SK-N-SH treated with all-trans-retinoic acid at 6 μM for 48 hours (cell line): ENCODE measurements at regions not wholly inside any gene's neighbourhood (a gene's known extent, or its start where the extent isn't known, plus 50 kb on each side); places are given as distances from the start of the nearest gene placed in this dataset.

Experiments
- ATAC-seq: fragments of 200-7000 bp; cut with Tn5 transposase; 3 replicates; pipeline ENCODE4 v1.9.1; 2020; ENCODE audit warnings: mild to moderate bottlenecking, moderate library complexity
- ARNTL ChIP-seq: fragments of 450-650 bp; formaldehyde crosslinking; IDR thresholded peaks from 2 replicates; pipeline ENCODE4 v1.5.0; 2020; ENCODE audit warnings: low read depth, mild to moderate bottlenecking, moderate library complexity, borderline replicate concordance
- BACH2 ChIP-seq: fragments of 250-450 bp; sonication (Bioruptor Pico); IDR thresholded peaks from 2 replicates; pipeline ENCODE4 v1.9.0; 2021; ENCODE audit warnings: mild to moderate bottlenecking, borderline replicate concordance
- CSDC2 ChIP-seq: fragments of 250-450 bp; sonication (Bioruptor Pico); IDR thresholded peaks from 2 replicates; pipeline ENCODE4 v1.5.0; 2020; ENCODE audit warnings: mild to moderate bottlenecking, moderate library complexity
- CSRNP3 ChIP-seq: fragments of 250-450 bp; sonication (Bioruptor Pico); IDR thresholded peaks from 2 replicates; pipeline ENCODE4 v1.5.1; 2021; ENCODE audit warnings: mild to moderate bottlenecking, moderate library complexity
- ESRRG ChIP-seq: fragments of 250-450 bp; sonication (Bioruptor Pico); IDR thresholded peaks from 2 replicates; pipeline ENCODE4 v1.6.1; 2021; ENCODE audit warnings: mild to moderate bottlenecking
- GLIS3 ChIP-seq: fragments of 250-450 bp; sonication (Bioruptor Pico); IDR thresholded peaks from 2 replicates; pipeline ENCODE4 v1.5.0; 2020; ENCODE audit warnings: mild to moderate bottlenecking, moderate library complexity
- OSR1 ChIP-seq: fragments of 250-450 bp; sonication (Bioruptor Pico); IDR thresholded peaks from 2 replicates; pipeline ENCODE4 v1.8.0; 2022; ENCODE audit warnings: moderate library complexity, mild to moderate bottlenecking, inconsistent platforms
- PATZ1 ChIP-seq: fragments of 250-450 bp; sonication (Bioruptor Pico); IDR thresholded peaks from 2 replicates; pipeline ENCODE4 v1.8.0; 2020; ENCODE audit warnings: mild to moderate bottlenecking, moderate library complexity, borderline replicate concordance
- POU6F1 ChIP-seq: fragments of 250-450 bp; sonication (Bioruptor Pico); IDR thresholded peaks from 2 replicates; pipeline ENCODE4 v1.8.0; 2021; ENCODE audit warnings: low read depth, mild to moderate bottlenecking, moderate library complexity, borderline replicate concordance
- PPARA ChIP-seq: fragments of 250-450 bp; sonication (Bioruptor Pico); IDR thresholded peaks from 2 replicates; pipeline ENCODE4 v1.5.0; 2020; ENCODE audit warnings: mild to moderate bottlenecking, borderline replicate concordance
- SNAI2 ChIP-seq: fragments of 250-450 bp; sonication (Bioruptor Pico); IDR thresholded peaks from 2 replicates; pipeline ENCODE4 v1.5.0; 2020; ENCODE audit warnings: mild to moderate bottlenecking, moderate library complexity
- TCF4 ChIP-seq: fragments of 250-450 bp; sonication (Bioruptor Pico); IDR thresholded peaks from 2 replicates; pipeline ENCODE4 v1.8.0; 2021; ENCODE audit warnings: mild to moderate bottlenecking, moderate library complexity, borderline replicate concordance
- TOX ChIP-seq: fragments of 250-450 bp; sonication (Bioruptor Pico); IDR thresholded peaks from 2 replicates; pipeline ENCODE4 v1.8.0; 2021; ENCODE audit warnings: mild to moderate bottlenecking, moderate library complexity, borderline replicate concordance
- TSHZ2 ChIP-seq: fragments of 250-450 bp; sonication (Bioruptor Pico); IDR thresholded peaks from 2 replicates; pipeline ENCODE4 v1.5.0; 2020; ENCODE audit warnings: mild to moderate bottlenecking, moderate library complexity
- ZC3H10 ChIP-seq: fragments of 250-450 bp; sonication (Bioruptor Pico); IDR thresholded peaks from 2 replicates; pipeline ENCODE4 v1.5.1; 2021; ENCODE audit warnings: mild to moderate bottlenecking, moderate library complexity
- ZFP3 ChIP-seq: fragments of 250-450 bp; sonication (Bioruptor Pico); IDR thresholded peaks from 2 replicates; pipeline ENCODE4 v1.5.0; 2020; ENCODE audit warnings: mild to moderate bottlenecking, moderate library complexity
- ZFP30 ChIP-seq: fragments of 450-650 bp; formaldehyde crosslinking; IDR thresholded peaks from 2 replicates; pipeline ENCODE4 v1.5.0; 2022; ENCODE audit warnings: mild to moderate bottlenecking, moderate library complexity
- ZNF565 ChIP-seq: fragments of 450-650 bp; formaldehyde crosslinking; conservative IDR thresholded peaks from 2 replicates; pipeline ENCODE4 v1.5.0; 2020; ENCODE audit warnings: low read depth, mild to moderate bottlenecking, moderate library complexity
- ZNF70 ChIP-seq: fragments of 450-650 bp; formaldehyde crosslinking; IDR thresholded peaks from 2 replicates; pipeline ENCODE4 v1.5.0; 2020; ENCODE audit warnings: mild to moderate bottlenecking, moderate library complexity
- ZNF8 ChIP-seq: fragments of 450-650 bp; formaldehyde crosslinking; IDR thresholded peaks from 2 replicates; pipeline ENCODE4 v1.5.0; 2020; ENCODE audit warnings: mild to moderate bottlenecking, moderate library complexity
- TF ChIP-seq, protein P1 (sequence below): fragments of 250-450 bp; sonication (Bioruptor Pico); IDR thresholded peaks from 2 replicates; pipeline ENCODE4 v1.5.1; 2020; ENCODE audit warnings: low read depth, mild to moderate bottlenecking, moderate library complexity

DNA sequence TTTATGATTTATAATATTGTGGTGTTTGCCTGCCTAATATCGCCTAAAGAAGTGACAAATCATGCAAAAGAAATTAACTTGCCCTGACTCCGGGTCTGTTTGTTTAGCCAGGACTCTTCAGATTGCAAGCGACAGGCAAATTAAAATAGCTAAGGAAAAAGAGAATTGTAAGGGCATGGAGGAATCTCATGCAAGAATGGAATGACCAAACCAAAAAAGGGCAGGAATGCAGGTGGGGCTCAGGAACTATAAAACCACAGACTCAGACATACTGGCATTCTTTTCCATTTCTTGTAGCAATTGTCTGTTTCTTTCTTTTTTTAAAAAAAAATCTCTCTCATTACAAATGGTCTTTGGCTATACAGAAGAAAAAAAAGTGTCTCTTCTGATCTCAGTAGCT is 188.1 kb upstream of the XYLT1 start:
- no peak for TF ChIP-seq ZNF70
- TF ChIP-seq, protein P1, sequence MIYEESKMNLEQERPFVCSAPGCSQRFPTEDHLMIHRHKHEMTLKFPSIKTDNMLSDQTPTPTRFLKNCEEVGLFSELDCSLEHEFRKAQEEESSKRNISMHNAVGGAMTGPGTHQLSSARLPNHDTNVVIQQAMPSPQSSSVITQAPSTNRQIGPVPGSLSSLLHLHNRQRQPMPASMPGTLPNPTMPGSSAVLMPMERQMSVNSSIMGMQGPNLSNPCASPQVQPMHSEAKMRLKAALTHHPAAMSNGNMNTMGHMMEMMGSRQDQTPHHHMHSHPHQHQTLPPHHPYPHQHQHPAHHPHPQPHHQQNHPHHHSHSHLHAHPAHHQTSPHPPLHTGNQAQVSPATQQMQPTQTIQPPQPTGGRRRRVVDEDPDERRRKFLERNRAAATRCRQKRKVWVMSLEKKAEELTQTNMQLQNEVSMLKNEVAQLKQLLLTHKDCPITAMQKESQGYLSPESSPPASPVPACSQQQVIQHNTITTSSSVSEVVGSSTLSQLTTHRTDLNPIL (CRISPR knock-in tag): no peak
- TF ChIP-seq ZFP30 (CRISPR knock-in tag): no peak
- no peak for TF ChIP-seq CSRNP3 (CRISPR knock-in tag)
- TF ChIP-seq, all 23 proteins: peak for 0
- peak; percentile 32; the same call in 2 of the 3 replicates for ATAC-seq

GRCh38 chr16:17657045-17657444 is 186.3 kb upstream of the XYLT1 start:
- TF ChIP-seq PPARA (CRISPR knock-in tag): no peak
- TF ChIP-seq ZC3H10 (CRISPR knock-in tag): no peak
- no peak for TF ChIP-seq ZNF8 (CRISPR knock-in tag)
- ATAC-seq: no peak

DNA sequence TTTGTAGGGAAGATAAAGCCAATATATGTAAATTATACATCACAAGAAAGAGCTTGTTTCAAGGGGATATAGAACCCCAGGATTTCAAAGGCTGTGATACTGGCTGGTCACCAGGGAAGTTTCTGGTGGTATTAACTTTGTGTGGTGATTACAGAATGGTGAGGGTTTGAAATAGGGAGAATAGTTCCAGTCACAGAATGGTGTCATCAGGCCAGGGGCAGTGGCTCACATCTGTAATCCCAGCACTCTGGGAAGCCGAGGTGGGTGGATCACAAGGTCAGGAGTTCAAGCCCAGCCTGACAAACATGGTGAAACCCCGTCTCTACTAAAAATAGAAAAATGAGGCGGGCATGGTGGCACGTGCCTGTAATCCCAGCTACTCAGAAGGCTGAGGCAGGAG is 183.8 kb upstream of the XYLT1 start:
- ATAC-seq: no peak
- TF ChIP-seq POU6F1 (CRISPR knock-in tag) (no peak), GLIS3 (CRISPR knock-in tag) (no peak), ZNF70 (no peak), BACH2 (CRISPR knock-in tag) (no peak), PATZ1 (CRISPR knock-in tag) (no peak), ZNF565 (CRISPR knock-in tag) (no peak), TCF4 (CRISPR knock-in tag) (no peak), ZNF8 (CRISPR knock-in tag) (no peak), OSR1 (CRISPR knock-in tag) (no peak), TOX (CRISPR knock-in tag) (no peak), CSDC2 (CRISPR knock-in tag) (no peak), ESRRG (CRISPR knock-in tag) (no peak), ARNTL (CRISPR knock-in tag) (no peak), CSRNP3 (CRISPR knock-in tag) (no peak), SNAI2 (CRISPR knock-in tag) (no peak), ZC3H10 (CRISPR knock-in tag) (no peak)

- ATAC-seq: no peak
- no peak for TF ChIP-seq PPARA (CRISPR knock-in tag)
- no peak for TF ChIP-seq ZFP3 (CRISPR knock-in tag)
- TF ChIP-seq TSHZ2 (CRISPR knock-in tag): no peak
- no peak for TF ChIP-seq TOX (CRISPR knock-in tag)
- no peak for TF ChIP-seq ESRRG (CRISPR knock-in tag)
- no peak for TF ChIP-seq ZC3H10 (CRISPR knock-in tag)
- no peak for TF ChIP-seq SNAI2 (CRISPR knock-in tag)
- no peak for TF ChIP-seq ZNF565 (CRISPR knock-in tag)
- no peak for TF ChIP-seq CSDC2 (CRISPR knock-in tag)
These were observed 183.4 kb upstream of the XYLT1 start for GRCh38 chr16:17654142-17654541.
